KBM-7 (cell line): ENCODE measurements at regions not wholly inside any gene's neighbourhood (a gene's known extent, or its start where the extent isn't known, plus 50 kb on each side); places are given as distances from the start of the nearest gene placed in this dataset.

ENCODE experiments used
- DNase-seq: peaks from one replicate; pipeline ENCODE4 v3.0.0-alpha.2; 2015
- in situ Hi-C: fragments of 300-500 bp; cut with MboI; formaldehyde crosslinking; loops from 2 replicates; pipeline ENCODE4 v1.14.3; 2020; ENCODE audit warnings: low sequenced_read_pairs, low pct_unique_long_range_greater_than_20kb, mixed read lengths

DNA sequence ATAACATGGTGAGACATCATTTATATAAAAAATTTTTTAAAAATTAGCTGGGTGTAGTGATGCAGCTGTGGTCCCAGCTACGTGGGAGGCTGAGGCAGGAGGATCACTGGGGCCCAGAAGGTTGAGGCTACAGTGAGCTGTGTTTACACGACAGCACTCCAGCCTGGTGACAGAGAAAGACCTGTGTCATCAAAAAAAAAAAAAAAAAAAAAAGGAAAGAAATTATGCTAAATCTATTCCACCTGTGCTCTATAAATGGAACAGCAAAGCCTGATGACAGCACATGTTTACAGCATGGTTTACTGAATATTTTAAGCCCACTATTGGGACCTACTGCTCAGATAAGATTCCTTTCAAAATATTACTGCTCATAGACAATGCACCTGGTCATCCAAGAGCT, 217.6 kb downstream of the PRDM2 start:
- in situ Hi-C loops = no loop called here
- DNase-seq = no peak

DNA sequence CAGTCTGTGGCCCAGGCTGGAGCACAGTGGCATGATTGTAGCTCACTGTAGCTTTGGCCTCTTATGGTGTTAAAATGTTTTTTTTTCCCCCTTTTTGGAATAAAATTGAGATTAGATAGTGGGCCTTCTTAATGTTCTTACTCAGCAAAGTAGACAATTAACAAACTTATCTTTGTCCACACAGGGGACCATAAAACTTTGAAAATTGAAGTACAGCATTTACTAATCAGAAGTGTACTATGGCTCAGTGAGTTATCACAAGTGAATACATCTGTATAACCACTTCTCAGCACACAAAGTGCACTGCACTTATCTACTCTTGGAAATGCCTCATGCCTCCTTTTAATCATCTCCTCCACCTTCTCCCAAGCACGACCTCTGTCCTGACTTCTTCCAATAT, 218.9 kb downstream of the PRDM2 start:
- in situ Hi-C loops = no loop called here
- no peak for DNase-seq

DNA sequence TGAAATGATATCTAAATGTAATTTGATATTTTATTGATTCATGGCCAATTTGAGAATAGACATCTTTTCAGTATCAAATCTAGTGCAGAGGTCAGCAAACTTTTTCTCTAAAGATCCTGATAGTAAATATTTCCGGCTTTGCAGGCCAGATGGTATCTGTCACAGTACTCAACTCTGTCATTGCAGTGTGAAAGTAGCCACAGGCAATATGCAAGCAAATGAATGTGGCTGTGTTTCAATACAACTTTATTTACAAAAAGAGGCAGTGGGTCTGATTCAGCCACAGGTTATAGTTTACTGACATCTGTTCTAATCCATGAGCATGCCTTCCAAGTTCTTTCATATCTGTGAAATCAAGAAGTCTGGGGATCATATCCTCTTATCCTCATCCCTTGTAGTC, 221.2 kb downstream of the PRDM2 start:
- in situ Hi-C loops = no loop called here

DNA sequence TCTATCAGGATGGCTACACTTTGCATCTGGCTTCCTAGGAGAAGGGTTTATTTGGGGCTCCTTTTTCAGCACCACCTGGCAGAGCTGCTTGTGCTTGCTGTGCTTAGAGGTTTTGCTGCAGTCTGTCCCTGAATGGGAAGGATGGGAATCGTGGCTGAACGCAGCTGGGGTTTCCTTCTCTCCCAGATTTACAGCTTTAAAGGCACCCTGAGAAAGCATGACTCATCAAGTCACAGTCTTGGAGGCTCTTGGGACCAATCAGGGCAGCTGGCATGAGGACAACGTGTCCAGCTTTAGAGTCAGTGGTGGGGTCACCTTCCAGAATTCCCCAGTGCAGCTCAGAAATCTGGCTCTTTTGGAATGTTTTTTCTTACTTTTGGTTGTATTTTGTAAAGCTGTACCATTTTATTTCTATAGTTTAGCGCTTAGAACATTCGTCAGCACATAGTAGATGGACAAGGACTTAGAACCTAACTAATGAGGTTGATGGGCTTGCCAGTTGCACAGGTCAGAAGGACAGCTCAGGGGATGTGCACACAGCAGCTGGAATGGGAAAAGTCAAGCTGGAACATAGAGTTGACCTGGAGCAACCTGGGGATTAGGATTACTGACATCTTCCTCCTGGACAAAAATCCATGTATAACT, 222.6 kb downstream of the PRDM2 start:
- in situ Hi-C loops = no loop called here

More for the DNA sequence above, 221.2 kb downstream of the PRDM2 start:
- no peak for DNase-seq

DNA sequence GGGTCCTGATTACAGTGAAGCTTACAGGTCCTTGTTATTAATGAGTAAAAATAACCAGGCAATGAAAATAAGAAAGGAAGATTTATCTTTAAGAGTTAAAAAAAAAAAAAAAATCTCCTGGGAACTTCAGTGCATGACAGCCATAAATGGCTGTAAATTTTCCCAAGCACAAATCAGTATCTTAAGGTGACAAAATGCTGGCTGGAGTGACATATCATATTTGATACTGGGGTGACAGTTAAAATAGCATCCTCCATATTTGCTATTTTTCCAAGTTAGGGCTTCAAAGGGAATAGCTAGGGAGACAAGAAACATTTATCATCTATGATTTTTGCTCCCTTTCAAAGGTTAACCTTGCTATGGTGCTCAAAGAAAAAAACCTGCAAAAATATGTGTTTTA, 226.6 kb downstream of the PRDM2 start:
- DNase-seq = no peak
- in situ Hi-C loops = no loop called here

More for the DNA sequence above, 222.6 kb downstream of the PRDM2 start:
- DNase-seq = no peak

DNA sequence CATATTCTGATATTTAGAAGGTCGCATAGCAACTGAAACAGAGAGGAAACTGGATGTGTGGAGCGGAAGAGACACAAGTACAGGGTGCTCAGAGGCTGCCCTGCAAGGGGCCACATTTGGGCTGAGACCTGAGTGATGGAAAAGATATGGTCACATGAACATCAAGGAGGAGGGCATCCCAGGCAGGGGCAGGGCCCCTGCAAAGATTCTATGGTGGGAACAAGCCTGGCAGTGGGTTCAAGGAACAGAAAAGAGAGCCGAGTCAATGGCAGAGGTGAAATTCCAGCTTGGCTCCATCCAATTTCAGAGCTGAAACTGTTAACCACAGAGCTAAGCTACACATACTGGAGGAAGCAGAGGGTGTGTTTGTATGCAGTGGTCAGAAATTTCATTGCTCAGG, 227.7 kb downstream of the PRDM2 start:
- DNase-seq = no peak
- in situ Hi-C loops = no loop called here

DNA sequence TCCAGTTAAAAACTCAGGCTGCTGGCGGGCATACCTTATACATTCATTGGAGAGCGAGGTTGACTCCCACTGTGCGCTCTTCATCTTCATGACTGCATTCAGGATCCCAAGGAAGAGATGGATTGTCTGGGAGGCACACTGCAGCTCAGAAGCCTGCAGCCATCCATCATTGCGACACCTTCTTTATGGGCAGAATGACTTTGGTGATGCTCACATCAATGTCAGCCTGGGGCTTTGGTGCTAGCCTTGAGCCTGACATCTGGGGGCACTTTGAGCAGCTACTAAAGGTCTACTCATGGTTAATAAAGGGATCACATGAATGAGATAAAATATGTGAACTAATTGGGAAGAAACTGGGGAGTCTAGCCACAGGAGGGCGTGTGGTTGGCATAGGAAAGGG, 229.3 kb downstream of the PRDM2 start:
- in situ Hi-C loops = no loop called here
- no peak for DNase-seq

DNA sequence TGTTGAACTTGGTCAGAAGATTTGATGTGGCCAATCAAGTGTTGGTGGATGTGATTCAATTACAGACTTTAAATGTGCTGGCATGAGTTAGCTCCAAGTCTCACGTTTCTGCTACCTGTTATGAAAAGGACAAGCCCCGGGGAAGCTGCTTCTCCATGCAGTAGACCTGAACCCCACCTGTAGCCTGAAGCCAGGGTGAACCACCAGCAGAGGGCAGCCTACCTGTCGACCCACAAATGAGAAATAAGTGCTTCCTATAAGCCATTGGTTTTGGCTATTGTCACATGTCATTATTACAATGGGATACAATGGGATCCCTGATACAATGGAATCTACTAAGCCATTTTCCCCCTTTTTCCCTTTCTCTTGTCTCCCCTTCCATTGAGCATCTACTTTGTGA, 230.2 kb downstream of the PRDM2 start:
- DNase-seq = peak; percentile 23
- in situ Hi-C loops = no loop called here

DNA sequence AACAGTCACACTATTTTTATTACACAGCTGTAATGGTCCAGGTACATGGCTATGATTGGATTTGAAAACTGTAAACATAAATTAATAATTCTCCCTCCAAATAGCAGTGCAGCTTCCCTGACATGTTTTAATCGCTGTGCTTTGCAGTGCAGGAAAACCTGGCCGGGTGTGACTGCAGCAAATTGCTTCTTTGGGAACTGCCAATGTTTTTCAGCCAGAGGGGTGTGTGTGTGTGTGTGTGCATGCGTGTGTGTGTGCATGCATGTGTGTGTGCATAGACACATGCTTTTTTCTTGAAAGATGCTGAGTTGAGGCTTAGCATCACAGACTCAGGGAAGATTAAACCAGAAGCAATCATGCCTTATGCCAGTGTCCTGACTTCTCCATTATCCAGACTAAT, 231.2 kb downstream of the PRDM2 start:
- in situ Hi-C loops = no loop called here
- no peak for DNase-seq

DNA sequence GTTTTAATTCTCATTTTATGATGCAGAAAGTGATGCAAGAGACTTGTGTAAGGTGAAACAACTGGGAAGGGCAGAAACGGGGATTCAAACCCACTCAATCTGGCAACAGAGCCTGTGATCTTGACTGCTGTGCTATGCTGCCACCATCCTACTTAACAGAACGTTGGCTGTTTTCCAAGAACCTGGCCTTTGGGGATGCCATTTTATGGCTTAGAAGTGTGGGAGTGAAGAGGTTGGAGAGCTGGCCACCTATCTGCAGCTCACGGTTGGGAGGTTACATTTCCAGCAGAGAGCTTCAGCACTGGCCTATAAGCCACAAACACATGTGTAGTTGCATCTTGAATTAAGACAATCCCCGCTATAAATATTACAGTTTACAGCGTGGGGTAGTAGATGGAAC, 235.3 kb downstream of the PRDM2 start:
- in situ Hi-C loops = no loop called here
- DNase-seq = no peak

DNA sequence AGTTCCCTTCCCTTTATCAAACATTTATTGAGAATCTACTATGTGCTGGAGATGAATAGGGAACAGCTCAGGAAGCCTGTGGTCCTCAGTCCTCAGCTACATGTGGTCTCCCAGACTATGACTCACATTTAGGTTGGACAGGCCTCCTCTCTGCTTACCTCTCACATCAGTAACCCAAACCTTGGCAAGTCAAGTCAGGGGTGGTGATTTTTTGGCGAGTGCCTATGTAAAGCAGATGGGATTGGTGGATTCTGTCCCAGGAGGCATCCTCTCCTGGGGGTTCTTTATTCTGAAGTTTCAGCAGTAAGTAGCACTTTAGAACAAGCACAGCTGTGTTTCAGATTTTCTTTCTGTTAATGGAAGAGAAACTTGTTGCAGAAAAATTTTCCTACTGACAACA, 241.3 kb downstream of the PRDM2 start:
- in situ Hi-C loops = no loop called here
- no peak for DNase-seq

DNA sequence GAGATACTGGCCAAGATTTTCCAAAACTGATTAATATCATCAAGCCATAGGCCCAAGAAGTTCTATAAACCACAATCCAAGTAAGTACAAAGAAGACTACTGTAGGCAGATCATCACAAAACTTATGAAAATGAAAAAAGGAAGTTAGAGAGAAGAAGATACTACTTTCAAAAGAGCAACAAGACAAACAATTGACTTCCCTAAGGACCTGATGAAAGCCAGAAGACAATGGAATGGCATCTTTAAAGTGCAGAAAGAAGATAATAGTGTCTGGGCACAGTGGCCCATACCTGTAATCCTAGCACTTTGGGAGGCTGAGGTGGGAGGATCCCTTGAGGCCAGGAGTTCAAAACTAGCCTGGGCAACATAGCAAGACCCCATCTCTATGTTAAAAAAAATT, 243.1 kb downstream of the PRDM2 start:
- in situ Hi-C loops = no loop called here
- DNase-seq = no peak

DNA sequence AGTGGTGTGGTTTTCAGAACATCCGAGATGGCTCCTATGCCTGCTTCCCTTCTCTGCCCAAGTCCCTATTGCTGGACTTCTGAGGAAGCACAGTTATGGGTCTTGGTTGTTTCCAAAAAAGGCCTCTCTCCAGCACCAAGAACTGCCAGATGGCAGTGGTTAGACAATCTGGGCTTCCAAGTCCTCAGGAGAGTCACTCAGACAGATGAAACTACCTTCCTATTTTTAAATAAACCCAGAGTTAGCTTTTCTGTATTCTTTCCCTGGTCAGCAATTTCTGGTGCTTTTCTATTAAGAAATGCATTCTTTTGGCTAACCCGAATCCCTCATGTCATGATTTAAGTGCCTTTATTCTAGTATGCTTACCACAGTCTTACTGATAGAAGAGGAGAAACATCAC, 245.9 kb downstream of the PRDM2 start:
- in situ Hi-C loops = no loop called here
- DNase-seq = no peak

DNA sequence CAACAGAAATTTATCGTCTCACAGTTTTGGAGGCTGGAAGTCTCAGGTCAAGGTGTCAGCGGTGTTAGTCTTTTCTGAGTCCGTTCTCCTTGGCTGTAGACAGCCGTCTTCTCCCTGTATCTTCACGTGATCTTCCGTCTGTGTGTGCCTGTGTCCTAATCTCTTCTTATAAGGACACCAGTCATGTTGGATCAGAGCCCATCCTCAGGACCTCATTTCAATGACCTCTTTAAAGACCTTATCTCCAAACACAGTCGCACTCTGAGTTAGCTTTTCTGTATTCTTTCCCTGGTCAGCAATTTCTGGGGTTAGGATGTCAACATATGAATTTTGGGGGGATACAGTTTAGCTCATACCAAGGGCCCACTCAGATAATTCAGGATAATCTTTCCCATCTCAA, 247.7 kb downstream of the PRDM2 start:
- in situ Hi-C loops = no loop called here
- no peak for DNase-seq

DNA sequence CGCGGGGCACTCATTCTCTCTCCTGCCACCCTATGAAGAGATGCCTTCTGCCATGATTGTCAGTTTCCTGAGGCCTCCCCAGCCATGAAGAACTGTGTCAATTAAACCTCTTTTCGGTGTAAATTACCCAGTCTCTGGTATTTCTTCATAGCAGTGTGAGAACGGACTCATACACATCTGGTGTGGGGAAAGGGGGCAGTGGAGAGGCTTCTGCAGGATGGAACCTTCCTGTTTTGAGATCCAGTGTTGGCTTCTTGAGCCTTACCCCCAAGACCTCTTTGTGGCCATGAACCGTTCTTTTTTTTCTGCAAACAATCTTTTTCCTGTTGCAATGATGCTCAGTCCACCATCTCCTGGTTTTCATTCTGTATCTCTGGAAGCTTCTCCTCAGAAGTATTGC, 248.4 kb downstream of the PRDM2 start:
- no peak for DNase-seq
- in situ Hi-C loops = no loop called here

DNA sequence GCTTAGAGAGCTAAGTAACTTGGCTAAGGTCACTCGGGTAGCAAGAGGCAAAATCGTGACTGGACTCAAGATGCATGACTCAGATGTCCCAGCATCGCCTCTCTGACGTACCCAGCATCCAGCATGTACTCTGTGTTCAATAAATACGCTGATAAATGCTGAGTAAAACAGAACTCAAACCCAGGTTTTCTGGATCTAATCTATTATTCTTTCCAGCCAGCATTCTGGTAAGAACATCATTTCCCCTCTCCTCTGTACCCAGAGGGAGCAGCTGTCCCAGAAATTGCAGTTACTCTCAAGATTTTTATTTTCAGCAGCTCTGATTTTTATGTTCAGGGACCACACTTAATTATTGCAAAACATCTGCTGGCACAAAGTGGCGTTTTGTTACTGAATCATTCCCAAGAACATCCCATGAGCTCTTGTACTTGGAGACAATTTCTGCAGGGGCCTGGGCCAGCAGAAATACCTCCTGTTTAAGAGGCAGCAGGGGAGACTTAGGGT, 249.0 kb downstream of the PRDM2 start:
- in situ Hi-C loops = no loop called here
- no peak for DNase-seq

DNA sequence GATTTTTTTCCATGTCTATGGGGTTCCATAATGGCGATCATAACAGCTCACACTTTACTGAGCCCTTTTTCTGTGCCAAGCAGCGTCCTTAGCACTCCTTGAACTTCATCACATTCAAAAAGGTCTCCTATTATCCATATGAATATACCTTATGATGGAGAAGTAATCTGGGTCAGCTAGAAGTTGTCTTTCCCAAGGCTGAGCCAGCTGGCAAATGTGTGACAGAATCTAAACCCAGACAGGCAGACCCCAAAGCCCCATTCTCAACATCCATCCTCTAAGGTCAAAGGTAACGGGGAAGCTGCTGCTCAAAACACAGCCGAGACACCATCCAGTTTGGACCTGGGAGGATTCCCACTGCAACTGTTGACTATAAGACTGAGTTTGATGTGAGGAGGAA, 249.6 kb downstream of the PRDM2 start:
- in situ Hi-C loops = no loop called here
- DNase-seq = no peak

DNA sequence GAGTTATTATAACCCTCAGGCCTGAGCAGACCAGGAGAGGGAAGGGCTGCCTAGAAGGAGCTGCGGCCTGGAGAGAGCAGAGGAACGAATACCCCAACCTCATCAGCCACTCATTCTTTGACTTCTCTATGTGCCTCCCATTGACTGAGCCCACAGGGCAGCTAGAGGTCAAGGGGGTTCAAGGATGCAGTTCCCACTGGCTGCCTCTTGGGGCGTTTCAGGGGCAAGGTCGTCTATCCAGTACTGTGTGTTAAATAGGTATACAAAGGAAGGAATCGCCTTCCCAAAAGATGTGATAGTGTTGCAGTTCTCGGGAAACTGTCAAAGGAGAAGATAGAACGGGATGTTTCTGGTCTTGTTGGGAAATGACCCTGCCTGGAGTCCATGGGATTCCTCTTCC, 250.6 kb downstream of the PRDM2 start:
- peak; percentile 11 for DNase-seq
- in situ Hi-C loops = loop anchor here (25.0 kb wide), 1 partner anchor 313 kb away; no protein-coding TSS in a partner anchor

DNA sequence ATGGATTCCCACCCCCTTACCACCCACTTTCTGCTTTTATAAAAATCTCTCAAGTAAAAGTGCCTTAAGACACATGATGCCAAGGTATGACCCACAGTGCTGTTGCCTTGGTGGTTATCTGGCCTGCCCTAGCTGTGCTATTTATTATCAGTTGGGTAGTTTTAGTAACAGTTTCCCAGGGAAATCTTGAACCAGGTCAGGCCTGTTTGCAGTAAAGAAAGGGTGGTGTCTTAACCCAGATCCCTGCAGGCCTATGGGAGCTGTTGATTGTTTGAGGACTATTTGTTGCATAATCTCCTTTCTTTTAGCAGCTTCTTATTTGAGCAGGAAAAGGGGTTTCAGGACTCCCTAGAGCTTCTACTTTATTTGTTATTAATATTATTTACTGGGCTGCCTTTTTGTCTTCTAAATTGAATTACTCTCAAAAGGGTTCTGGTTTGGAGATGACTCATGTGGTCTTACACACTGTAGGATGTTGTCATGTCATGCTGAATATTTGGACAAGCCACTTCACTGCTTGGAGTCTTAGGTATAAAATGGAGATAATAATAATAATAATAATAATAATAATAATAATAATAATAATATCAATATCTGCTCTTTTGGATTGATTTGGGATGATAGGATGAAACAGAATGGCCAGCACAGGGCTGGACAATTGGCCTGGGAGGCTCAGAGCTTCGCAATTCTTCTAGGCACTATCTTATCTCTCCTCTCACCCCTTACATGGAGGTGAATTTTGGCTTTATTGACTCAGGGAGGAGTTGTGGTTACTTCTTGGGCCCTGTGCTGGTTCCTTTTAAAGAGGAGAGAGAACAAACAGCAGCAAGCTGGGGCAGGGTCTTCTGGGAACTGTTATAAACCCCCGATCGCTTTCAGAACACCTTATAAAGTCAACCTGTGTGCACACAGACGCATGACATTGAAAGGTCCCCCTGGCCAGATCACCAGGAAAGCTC, 252.1 kb downstream of the PRDM2 start:
- in situ Hi-C loops = loop anchor here (25.0 kb wide), 1 partner anchor 315 kb away; no protein-coding TSS in a partner anchor
- no peak for DNase-seq

DNA sequence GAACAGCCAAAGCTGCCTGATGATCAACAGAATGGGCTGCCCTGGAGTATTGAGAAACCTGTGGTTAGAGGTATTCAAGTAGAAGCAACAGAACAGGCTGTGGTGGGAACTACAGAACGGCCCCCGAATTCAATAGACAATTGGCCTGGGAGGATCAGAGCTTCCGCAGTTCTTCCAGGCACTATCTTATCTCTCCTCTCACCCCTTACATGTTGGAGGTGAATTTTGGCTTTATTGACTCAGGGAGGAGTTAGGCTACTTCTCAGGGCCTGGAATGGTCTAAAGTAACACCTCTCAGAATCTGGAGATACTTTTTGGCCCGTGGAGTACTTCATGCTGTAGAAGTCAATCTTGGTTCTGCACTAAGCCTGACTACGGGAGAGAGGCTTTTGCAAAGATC, 253.0 kb downstream of the PRDM2 start:
- DNase-seq = no peak
- in situ Hi-C loops = loop anchor here (25.0 kb wide), 1 partner anchor 316 kb away; no protein-coding TSS in a partner anchor
